ENCODE measurements at regions not wholly inside any gene's neighbourhood (a gene's known extent, or its start where the extent isn't known, plus 50 kb on each side); places are given as distances from the start of the nearest gene placed in this dataset.
A peak's percentile ranks its signal among the peaks of the same experiment; 100 is the strongest.
"Not testable (repeated sequence)": the region's sequence is repeated elsewhere in the genome, so short reads cannot be mapped to it uniquely, and the experiment has no call there.

DNA sequence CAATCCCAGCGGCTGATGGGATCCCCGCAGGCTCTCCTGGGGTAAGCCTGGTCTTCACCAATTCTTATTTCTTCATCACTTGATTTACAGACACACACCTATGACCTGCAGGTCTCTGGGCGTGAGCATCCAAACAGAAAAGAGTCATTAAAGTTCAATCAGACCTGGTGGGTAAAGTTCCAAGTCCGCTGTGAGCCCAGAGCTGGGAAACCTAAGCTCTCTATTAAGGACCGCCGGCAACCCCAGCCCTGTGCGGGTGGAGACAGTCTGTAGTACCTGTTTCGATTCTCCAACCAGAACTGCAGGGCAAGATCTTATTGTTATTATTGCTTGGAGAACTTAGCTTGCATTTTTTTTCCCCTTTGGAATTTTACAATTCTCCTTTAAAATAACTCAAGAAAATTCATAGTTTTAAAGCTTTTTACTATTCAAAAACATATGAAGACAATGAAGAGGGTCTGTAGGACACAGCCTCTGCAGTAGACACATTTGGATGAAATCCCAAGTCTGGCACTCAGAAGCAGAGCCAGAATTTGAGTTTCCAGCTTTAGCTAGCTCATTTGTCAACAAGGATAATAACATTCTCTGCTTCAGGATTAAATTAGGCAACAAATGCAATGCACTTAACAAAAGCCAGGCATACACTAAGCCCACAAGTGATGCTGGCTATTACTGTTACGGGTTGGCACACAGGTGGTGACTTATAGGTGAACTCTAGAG is 376.4 kb downstream of the INSIG2 start:
- no peak for DNase-seq (ENCODE audit: low spot score)

DNA sequence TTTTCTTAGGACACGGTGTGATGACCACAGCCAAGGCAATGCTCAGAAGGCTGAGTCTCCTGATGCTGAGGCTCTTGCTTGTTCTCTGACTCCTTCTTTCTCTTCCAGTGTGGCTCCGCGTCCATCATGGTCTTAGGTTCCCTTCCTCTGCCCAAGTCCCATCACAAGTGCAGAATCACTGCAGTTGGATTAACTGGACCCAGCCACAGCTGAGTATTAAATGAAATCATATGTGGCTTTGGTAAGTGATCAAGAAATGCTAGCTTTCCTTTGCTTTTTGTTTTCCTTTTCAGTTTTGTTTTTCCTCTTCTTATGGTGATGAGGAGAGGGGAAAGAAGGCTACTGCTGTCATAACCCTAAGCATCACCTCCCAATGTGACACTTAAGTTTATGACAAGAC is 375.8 kb downstream of the INSIG2 start:
- DNase-seq (ENCODE audit: low spot score): no peak

DNA sequence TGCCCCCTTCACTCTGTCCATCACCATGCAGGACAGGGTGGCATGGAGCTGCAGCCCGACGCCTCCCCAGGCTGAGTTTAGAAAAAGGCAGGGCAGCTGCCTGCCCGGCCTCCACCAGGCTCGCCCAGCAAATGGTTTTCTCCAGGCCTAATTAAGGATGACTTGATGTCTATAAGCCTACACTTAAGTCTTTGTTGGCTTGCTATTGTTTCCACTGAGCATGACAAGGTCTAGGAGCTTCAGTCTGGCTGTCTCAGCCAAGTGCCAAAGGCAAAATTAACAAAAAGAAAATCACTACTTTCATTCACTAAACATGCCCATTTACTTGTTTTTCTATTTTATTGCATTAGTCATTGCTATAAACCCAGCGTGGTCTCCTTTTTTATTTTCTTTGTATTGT is 372.2 kb downstream of the INSIG2 start:
- no peak for DNase-seq (ENCODE audit: low spot score)

DNA sequence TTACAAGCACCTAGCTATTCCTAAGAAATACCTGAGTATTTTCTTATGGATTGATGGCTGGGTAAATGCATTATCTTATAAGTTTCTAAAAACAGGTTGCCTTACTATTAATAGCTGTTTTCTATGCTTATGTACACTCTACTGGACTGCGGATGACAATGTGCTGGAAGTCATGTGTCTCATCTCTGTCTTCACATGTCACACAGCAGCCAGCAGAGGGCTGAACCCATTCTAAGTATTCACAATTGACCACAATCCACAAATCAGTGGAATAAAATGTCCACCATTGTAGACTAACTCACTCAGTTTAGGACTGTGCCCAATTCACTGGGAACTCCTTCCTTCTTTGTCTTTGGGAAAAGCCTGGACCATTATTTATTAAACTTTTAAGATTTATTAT is 371.2 kb downstream of the INSIG2 start:
- DNase-seq (ENCODE audit: low spot score): peak; percentile 5

DNA sequence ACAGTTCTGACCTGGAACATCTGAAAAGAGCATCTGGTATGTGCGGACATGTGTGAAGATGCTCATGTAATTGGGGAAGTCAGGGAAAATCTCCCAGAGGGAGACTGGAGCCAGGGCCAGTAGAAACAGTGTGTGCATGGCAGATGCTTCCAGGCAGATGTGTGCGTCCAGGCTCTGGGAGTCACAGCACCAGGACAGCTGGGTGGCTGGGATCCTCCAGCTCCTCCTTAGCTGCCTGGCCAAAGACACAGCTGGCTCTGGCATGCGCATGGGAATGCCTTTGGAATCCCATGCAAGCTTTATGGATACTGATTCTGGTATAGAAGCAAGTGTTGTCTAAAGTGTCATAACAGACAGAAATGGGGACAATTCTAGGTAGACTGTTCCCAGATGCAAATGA is 369.7 kb downstream of the INSIG2 start:
- no peak for DNase-seq (ENCODE audit: low spot score)

DNA sequence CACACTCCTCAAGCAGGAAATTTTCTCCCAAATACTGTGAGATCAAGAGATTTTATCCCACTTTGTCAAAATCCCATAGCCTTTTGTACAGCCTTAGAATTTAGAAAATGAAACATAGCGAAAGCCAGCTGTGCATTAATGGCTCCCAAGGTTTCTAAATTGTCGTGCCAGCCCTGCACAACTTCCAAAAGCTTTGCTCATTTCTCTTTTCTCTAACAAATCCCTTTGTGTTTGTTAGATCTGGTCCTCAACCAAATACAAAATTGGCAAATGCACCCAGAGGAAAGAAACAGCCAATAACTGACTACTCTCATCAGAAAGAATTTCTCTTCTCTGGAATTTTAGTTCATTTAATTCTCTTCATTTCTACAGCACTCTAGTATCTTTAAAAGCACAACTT is 361.1 kb downstream of the INSIG2 start:
- DNase-seq (ENCODE audit: low spot score): no peak

DNA sequence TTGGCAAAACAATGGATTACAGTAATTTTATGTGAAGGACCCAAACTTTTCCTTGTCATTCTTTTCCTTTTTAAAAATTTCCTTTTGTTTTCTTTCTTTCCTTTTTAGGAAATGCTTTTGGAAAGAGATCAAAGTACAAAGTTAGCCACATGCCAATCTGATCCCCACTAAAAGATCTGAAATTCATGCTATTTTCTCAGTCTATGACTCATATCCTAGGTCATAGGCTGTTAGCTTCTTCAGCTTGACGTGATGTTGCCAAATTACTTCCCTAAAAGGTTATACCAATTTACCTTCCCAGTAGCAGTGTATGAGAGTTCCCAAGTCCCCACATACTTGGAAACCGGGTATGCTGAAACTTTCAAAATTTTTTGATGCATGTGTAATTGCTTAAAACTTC is 355.3 kb downstream of the INSIG2 start:
- no peak for DNase-seq (ENCODE audit: low spot score)

DNA sequence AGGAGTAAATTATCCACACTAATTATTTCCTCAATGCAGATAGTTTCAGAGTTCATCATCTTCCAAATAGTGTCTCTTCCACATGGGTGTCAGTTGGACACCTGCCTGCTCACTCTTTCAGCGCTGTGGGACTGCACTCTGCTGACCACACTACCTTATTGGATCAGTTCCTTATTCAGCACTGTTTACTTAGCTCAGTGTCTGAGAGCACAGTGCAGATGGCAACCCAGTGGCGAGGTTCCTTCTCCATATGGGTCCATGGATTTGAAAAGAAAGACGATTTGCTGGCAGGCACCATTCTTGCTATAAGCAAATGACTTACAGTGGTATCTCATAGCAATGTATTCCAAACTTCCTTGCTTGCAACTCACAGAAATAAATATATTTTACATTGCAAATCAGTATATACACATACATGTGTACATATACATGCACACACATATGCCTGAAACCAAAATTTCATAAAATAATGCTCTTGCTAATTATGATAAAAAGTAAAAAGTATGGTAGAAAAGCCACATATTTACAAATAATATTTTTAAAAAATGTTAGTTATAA is 354.8 kb downstream of the INSIG2 start:
- DNase-seq (ENCODE audit: low spot score): no peak

DNA sequence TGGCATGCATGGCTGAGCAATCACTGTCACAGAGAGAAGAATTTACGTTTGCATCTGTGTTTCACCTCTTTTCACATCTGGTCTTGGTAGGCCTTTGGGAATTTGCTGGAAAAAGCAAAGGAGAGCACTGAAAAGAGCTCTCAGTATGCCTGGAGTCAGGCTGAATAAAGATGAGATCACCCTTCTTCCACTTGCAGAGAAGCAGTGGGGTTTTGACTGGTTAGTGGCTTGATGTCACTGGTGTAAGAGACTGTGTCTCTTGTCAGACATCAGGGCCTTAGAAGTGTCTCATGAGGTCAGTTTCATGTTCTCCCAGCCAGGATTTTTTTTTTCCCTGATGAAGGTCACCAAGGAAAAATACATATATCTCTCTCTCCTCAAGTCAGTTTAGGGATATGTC is 353.8 kb downstream of the INSIG2 start:
- DNase-seq (ENCODE audit: low spot score): no peak

DNA sequence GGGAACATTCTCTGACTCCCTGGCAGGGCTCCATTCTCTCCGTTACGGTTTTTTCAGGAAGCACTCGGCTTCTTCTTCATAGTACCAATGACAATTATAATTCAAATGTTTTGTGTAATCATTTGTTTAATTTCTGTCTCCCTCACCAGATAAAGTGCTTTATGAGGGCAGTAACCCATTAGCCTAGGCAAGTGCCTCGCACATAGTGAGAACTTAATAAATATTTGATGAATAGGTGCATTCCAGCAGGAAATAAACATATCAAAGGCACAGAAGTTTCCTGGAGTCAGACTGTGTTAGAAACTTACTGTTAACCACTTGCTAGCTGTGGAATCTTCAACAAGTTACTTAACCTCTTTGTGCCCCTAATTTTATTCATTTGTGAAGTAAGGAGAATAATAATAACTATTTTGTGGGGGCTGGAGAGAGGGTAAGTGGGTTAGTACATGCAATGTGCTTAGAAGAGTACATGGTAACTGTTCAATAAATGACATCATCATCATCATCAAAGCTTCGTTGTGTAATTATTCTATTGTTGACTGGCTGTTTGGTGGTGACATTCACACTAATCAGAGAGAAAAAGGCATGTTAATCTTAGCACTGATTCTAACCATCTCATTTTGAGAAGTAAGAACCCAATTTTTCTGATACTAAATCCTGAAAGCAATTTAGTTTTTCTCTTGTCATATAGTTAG is 352.3 kb downstream of the INSIG2 start:
- DNase-seq (ENCODE audit: low spot score): no peak

DNA sequence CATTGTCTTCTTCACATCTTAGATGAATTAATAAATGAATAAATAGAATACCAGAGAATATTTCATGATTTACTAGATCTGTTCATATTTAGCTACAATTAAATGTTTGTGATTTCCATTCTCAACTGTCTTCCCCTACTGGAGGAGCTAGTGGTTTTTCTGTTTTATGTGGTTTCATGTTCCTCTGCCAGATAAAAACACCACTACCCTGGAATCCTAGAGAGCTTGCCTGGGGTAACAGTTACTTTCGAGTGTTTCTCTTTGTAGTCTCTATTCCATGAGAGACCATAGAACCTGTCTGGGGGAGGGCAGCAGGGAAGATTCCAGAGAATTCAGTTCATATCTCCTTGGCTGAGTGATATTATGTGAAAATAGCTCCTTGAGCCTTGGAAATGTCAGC is 349.2 kb downstream of the INSIG2 start:
- no peak for DNase-seq (ENCODE audit: low spot score)

DNA sequence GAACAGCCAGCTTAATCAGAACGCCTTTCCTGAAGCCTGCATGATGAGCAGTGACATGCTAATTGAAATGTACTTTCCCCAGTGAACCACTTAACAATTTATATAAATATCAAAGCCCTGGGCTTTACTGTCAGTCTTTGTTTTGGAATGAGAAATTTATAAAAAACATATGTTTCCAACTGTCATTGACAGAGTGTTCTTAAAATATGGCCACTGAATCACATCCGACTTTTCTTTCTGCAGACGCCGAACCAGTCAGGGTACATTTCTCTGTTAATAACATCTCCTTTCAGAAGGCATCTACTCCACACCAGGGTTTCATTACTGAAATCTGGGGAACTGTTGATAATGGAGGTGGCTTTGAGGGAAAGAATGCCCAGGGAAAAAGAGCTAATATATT is 343.7 kb downstream of the INSIG2 start:
- no peak for DNase-seq (ENCODE audit: low spot score)

DNA sequence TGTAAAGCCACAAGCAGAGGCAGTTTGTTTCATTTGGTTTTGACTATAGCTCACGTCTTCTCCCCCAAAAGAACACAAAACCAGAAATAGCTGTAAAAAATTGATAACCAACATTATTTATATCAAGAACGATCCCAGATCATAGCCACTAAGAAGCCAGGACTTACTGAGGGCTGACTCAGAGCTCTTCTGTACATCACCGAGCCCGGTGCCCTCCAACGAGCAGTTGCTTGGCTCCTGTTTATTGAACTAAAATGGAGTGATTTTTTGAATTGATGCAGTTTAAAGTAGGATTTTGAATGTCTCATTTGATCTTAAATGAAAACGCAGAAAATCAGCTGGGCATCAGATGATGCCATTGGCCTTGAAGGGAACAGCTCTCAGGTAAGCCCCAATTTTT is 343.3 kb downstream of the INSIG2 start:
- DNase-seq (ENCODE audit: low spot score): no peak

DNA sequence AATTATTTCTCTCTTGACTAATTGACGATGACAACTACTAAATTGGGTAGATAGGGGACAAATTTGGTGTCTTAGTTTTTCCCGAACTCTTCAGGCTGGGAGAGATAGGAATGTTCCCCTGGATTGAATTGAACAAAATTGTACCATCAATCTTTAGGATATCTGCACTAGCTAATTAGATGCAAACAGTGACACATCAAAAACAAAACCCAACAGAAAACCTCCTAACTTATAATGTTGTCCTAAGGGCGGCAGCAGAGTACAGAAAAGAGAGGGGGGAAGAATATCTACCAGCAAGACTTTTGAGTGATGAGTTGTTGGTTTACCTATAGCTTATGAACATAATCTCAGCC is 342.9 kb downstream of the INSIG2 start:
- peak; percentile 17 for DNase-seq (ENCODE audit: low spot score)

DNA sequence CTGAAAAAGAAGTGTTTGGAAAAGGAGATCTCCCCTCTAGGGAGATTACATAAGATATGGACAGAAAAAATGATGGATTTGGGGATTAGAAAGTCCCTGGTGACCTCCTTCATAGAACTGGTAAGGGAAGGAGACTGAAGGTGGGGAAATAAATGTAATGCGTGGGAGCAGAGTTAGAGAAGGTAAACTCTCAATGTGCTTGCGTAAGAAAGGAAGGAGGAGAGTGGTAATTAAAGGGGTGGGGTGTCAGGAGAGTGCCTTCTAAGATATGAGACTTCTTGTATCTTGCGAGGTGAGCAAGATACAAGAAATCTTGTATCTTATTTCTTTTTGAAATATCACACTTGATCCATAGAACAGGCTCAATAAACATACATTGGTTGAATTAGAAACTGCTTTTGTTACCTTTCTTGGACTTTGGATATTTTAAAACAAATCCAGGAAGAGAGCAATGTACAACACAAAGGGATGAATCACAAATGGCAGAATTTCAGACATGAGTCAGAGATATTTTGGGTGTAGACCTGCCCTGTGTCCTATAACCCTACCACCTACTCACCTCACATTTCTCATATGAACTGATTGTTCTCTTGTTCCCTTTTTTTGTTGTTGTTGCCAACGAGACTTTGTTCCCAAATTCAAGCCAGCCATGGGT is 342.4 kb downstream of the INSIG2 start:
- DNase-seq (ENCODE audit: low spot score): no peak

DNA sequence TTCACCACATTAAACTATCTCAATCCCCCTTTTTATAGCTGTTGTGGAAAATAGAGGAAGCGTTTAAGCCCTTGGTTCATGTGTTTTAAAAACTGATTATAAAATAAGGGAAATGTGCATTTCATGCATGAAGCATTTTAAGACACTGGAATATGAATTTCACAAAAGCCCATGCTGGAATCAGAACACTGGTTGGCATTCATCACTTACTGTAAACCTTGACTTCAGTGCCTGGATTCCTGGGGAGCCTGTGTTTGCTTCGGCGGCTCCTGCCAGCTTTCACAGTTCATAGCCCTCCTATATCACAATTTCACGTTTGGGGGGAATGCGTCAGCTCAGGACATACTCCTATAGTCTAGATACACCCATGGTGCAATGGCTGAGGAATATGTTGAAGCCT is 336.9 kb downstream of the INSIG2 start:
- no peak for DNase-seq (ENCODE audit: low spot score)

DNA sequence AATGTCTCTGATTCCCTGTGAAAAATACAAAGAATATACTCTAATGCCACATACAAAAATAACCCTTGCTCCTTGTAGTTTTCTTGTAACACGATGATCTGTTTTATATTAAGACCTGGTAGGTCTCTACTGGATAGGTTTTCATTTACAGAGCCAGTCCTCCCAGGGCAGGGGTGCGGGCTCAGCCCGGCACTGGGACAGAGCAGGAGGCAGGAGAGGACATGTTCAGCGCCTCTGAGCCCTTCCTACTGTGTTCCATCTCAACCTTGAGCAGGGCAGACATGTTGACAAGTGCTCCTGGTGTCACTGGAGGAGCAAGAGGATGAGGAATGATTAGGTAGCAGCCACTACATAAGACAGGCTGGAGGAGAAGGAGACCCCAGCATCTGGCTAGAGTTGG is 335.5 kb downstream of the INSIG2 start:
- DNase-seq (ENCODE audit: low spot score): no peak

DNA sequence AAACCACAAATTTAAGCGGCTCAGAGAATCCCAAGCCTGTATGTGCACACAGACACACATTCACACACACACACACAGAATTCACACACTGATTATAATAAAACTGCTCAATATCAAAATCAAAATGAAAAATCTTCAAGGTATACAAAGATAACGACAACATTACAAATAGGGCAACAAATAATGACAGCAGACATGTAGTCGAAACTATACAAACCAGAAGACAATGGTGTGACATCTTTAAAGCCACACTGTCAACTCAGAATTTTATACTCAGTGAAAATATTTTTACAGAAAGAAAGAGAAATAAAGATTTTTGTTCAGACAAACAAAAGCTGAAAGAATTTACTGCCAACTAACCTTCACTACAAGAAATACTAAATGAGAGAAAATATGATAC is 333.4 kb downstream of the INSIG2 start:
- no peak for DNase-seq (ENCODE audit: low spot score)

DNA sequence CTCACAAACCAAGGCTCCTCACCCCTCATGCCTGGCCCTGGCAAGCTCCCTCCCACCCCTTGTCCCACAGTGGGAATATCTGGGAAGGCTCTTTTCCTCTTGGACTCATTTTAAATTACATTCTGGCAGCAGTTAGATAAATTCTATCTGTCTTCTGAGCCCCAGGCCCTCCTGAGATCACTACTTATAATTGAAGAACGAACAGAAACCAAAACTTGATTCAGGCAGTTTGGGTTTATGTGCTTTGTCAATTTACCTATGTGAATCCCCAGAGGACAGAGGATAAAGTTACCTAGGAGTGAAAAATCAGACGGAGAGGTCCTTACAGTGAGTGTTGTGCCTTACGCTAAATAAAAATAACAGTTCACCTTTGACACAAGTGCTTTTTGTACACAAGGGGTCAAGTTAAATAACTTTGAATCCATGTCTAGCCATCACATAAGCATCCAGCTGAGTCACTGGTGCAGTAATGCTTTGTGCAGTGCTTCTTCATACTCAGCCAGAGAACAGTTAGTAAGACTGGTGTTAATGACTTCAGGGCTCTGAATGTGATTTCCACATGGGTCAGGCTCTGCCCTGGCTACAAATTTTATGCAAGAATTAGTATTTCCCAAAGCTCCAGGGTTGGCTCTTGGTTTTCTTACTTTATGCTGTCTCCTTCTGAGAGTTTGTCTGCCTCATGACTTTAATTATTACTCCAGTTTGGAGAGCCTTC is 329.3 kb downstream of the INSIG2 start:
- no peak for DNase-seq (ENCODE audit: low spot score)

DNA sequence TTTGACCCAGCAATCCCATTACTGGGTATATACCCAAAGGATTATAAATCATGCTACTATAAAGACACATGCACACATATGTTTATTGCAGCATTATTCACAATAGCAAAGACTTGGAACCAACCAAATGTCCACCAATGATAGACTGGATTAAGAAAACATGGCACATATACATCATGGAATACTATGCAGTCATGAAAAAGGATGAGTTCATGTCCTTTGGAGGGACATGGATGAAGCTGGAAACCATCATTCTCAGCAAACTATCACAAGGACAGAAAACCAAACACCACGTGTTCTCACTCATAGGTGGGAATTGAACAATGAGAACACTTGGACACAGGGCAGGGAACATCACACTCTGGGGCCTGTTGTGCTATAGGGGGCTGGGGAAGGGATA is 326.9 kb downstream of the INSIG2 start:
- DNase-seq (ENCODE audit: low spot score): not testable (repeated sequence)

DNA sequence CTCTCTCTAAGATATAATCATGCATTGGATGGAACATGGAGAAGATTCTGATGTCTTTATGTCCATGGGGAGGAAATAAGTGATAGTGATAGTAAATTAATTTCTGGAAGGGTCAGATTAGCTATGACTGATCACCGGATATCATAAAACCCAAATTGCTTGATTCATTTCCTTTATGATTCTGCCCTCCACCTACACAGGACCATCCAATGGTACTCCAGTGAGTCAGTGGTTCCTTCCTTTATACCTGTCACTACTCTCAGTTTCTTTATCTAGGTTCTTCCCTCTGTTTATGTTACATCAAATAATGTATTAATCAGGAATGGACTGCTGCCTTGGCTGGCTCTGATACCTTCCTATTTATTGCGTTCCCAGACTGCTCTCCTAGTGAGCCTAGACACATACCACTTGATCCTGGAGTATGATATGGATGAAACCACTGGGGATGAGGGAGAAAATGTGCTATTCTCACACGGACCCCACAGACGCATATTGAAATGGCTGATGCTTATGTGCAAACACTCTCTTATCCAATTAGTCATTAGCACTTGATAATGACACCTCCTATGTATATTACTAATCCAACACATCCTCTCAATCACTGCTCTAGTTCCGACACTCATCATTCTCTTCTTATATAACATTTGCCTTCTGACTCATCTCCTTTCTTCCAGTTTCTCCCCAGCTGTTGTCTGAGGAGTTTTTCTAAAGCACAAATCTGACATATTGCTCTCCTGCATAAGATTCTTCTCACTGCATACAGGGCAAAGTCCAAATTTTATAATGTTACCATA is 315.6 kb downstream of the INSIG2 start:
- DNase-seq (ENCODE audit: low spot score): no peak

DNA sequence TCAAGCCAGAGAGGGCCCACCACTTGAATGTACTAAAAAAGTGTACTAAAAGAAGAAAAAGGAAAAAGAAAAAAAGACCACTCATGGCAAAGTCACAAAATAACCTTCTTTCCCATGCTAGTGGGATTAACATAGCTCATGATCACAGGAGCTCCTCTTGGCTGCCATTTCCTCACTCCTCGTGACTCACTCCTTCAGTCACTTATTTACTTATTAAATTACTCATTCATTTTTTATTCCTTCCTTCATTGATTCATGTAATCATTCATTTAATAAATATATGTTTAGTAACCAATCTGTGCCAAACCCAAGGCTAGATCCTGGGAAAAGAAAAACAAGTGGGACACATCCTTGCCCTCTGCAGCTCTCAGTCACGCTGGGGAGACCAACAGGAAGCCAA is 300.5 kb downstream of the INSIG2 start:
- DNase-seq (ENCODE audit: low spot score): no peak

Measured in NAMALWA (cell line).